GM12872 (cell line): ENCODE measurements at regions not wholly inside any gene's neighbourhood (a gene's known extent, or its start where the extent isn't known, plus 50 kb on each side); places are given as distances from the start of the nearest gene placed in this dataset.

Source experiments
- TF ChIP-seq, protein P1 (sequence below): IDR thresholded peaks from 3 replicates; pipeline ENCODE4 v1.5.1; 2011; ENCODE audit warnings: low read depth, mild to moderate bottlenecking, low read length, moderate library complexity; ENCODE audit not compliant: insufficient read depth

DNA sequence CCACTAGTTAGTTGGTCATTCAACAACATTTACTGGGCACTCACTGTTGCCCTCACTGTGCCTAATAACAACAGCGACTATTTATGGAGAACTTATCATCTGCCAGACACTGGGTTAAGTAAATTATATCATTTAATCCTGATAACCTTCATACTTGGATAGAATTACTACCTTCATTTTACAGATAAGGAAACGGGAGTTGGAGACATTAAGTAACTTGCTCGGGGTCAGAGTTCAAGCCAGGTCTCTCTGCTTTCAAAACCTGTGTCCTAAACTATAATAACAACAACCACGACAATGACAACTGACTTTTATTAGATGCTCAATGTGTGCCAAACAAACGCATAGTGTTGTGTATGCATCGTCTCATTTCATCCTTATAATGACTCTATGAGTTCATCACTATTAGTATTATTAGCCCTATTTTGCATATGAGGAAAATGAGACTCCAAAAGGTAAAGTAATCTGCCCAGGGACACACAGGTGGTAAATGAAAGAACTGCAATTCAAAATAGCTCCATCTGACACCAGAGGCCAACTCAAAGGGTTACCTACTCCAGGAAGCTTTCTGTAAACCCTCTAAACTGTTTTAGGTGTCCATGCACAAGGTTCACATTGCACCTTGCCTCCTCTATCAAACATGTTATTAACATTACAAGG lies 98.4 kb upstream of the ACSL4 start:
- TF ChIP-seq, protein P1, sequence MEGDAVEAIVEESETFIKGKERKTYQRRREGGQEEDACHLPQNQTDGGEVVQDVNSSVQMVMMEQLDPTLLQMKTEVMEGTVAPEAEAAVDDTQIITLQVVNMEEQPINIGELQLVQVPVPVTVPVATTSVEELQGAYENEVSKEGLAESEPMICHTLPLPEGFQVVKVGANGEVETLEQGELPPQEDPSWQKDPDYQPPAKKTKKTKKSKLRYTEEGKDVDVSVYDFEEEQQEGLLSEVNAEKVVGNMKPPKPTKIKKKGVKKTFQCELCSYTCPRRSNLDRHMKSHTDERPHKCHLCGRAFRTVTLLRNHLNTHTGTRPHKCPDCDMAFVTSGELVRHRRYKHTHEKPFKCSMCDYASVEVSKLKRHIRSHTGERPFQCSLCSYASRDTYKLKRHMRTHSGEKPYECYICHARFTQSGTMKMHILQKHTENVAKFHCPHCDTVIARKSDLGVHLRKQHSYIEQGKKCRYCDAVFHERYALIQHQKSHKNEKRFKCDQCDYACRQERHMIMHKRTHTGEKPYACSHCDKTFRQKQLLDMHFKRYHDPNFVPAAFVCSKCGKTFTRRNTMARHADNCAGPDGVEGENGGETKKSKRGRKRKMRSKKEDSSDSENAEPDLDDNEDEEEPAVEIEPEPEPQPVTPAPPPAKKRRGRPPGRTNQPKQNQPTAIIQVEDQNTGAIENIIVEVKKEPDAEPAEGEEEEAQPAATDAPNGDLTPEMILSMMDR = no peak; the same call in 2 of the 3 replicates

DNA sequence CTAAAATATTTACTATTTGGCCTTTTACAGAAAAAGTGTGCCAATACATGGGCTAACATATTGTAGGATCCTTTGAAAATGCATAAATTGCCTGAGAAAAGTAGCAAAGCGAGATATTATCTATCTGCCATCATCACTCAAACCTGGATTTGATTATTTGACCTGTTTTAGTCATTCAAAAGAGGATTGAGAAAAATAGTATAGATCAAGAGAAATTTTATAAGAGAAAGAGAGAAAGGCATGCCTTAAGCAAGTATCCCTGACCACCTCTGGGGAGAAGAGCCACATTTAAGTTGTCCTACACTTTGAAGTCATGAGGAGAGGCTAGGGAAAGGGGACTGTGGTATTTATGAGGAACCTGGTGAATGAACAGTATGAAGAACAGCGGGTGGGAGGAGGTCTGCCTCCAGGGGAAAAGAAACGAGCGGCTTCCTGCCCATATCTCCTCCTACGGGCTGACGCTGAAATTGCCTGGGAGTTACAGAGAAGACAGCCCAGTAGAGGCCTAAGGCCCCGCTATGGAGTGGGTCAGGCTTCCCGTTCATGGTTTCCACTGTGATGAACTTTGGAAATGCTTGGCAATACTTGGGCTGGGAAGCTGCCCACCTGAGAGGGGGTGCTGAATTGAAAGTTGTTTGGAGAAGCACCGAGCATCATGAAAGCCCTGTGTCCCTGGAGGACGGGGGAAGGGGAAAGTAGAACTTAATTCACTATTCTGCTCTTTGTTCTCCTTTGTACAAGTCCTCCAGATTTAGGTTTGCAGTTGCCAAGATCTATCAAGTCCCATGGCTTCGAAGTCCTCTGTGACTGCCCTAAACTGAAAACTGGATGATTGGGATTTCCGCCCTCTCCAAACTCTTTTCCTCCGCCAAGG lies 106.9 kb upstream of the ACSL4 start:
- TF ChIP-seq, protein P1 = peak; percentile 35; the same call in 1 of the 3 replicates

DNA sequence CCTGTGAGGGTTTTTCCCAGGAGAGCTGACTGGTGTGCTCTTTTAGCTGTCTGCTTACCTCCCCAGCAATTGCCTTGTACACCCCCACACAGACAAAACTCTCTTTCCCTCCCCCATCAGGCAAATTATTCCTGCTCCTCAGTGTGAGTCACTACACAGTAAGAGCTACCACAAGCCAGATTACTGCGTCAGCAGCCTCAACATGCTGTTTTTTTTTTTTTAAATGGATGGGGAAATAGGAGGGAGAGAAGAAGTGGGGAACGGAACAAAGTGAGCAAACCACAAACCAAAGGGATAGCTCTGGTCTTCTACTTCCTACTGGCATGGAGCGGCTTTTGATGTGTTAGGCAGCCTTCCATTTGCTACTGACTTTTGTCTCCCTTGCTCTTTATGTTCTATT lies 107.5 kb upstream of the ACSL4 start:
- TF ChIP-seq, protein P1 = no peak

DNA sequence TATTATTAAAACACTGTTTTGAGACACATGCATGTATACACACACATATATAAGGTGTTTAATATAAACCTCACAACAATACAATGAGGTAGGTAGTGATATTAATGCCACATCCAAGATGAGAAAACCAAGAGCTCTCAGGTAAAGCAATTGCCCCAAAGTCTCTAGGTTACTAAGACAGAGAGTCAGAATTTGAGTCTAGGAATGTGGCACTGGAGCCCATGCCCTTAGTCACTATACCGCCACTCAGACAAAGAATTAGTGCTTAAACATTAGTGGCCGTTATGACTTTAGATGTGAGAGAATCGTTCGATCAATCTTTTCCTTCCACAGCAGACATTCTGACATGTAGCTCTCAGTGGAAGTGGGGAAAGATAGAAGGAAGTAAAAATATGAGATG lies 108.2 kb upstream of the ACSL4 start:
- TF ChIP-seq, protein P1 = no peak

DNA sequence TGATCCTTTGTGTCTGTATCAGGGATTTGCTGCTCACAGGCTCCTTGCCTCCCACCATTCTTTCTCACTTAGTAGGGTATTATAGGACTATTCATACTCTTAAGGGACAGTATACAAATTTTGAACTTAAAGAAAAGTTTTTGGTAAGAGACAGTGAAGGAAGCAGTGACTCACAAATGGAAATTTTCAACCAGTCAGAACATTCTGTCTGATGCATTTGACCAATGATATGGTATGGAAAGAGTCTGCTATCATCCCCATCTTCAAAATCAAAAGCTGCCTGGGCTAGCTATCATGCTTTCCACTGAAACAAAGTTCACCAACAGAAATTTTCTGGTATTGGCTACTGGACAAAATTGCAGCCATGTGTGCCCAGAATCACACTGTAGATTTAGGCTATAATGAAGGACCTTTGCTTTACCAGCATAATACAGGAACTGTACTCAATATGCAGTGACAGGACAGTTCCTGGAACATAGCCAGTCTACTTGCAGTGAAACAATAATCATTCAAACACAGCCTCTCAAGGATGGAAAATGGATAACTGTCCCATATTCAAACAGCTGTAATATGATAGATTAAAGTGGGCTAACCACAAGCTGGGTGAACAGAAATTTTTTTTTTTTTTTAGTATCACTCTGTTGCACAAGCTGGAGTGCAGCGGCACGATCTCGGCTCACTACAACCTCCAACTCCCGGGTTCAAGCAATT lies 109.0 kb upstream of the ACSL4 start:
- TF ChIP-seq, protein P1 = no peak

DNA sequence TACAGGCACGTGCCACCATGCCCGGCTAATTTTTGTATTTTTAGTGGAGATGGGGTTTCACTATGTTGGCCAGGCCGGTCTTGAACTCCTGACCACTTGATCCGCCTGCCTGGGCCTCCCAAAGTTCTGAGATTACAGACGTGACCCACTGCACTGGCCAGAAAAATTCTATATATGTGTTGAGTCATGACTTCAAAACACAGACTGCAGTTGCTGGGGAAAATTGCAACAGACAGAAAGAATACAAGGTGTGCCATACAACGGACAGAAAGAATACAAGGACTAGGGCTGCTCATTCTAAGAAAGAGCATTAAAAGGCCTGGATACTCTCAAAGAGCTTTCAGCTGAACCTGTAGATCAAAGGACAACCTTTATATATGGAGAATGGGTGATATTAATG lies 109.6 kb upstream of the ACSL4 start:
- TF ChIP-seq, protein P1 = no peak
